Limb (tissue), 2 donors: ENCODE measurements at regions not wholly inside any gene's neighbourhood (a gene's known extent, or its start where the extent isn't known, plus 50 kb on each side); places are given as distances from the start of the nearest gene placed in this dataset.
"Not testable (repeated sequence)": the region's sequence is repeated elsewhere in the genome, so short reads cannot be mapped to it uniquely, and the experiment has no call there.

ENCODE experiments used
- DNase-seq, 2 donors: peaks; one replicate each; pipeline ENCODE4 v3.0.0-alpha.2; 2016; ENCODE audit errors: extremely low spot score in 2 of 2

GRCh38 chr21:16409352-16409751 is 679.6 kb downstream of the USP25 start:
- DNase-seq = no peak

- peak in 1 of 2 donors; percentile 37 for DNase-seq
Observed at GRCh38 chr21:16418226-16418625, 688.4 kb downstream of the USP25 start.

GRCh38 chr21:16418642-16419041 is 688.9 kb downstream of the USP25 start:
- DNase-seq = no peak

- DNase-seq = peak; percentile 80 to 94
Observed at GRCh38 chr21:16419188-16419921, 689.6 kb downstream of the USP25 start.

GRCh38 chr21:16420031-16420724 is 690.4 kb downstream of the USP25 start:
- DNase-seq = peak; percentile 61 to 75

- DNase-seq = no peak
Observed at GRCh38 chr21:16421007-16421406, 691.2 kb downstream of the USP25 start.

GRCh38 chr21:16421965-16422364 is 692.2 kb downstream of the USP25 start:
- no peak for DNase-seq

- DNase-seq = no peak
Observed at GRCh38 chr21:16422702-16423101, 692.9 kb downstream of the USP25 start.

- DNase-seq = no peak
Observed at GRCh38 chr21:16423921-16424320, 694.1 kb downstream of the USP25 start.

GRCh38 chr21:16424331-16424751 is 694.6 kb downstream of the USP25 start:
- DNase-seq = peak in 1 of 2 donors; percentile 16

GRCh38 chr21:16425376-16425775 is 695.6 kb downstream of the USP25 start:
- DNase-seq = no peak

- no peak for DNase-seq
Observed at GRCh38 chr21:16426936-16427335, 697.2 kb downstream of the USP25 start.

- no peak for DNase-seq
Observed at GRCh38 chr21:16427587-16428087, 697.9 kb downstream of the USP25 start.

GRCh38 chr21:16437586-16437985 is 707.8 kb downstream of the USP25 start:
- no peak for DNase-seq

GRCh38 chr21:16438761-16439160 is 709.0 kb downstream of the USP25 start:
- DNase-seq = no peak

GRCh38 chr21:16441789-16442188 is 712.0 kb downstream of the USP25 start:
- no peak for DNase-seq

GRCh38 chr21:16454399-16454798 is 724.6 kb downstream of the USP25 start:
- peak in 1 of 2 donors; percentile 26 for DNase-seq

- DNase-seq = no peak
Observed at GRCh38 chr21:16455526-16455925, 725.7 kb downstream of the USP25 start.

- peak; percentile 54 to 59 for DNase-seq
Observed at GRCh38 chr21:16455978-16456377, 726.2 kb downstream of the USP25 start.

- DNase-seq = no peak
Observed at GRCh38 chr21:16457498-16457897, 727.7 kb downstream of the USP25 start.

- DNase-seq = no peak
Observed at GRCh38 chr21:16460936-16461335, 731.2 kb downstream of the USP25 start.

- not testable (repeated sequence) for DNase-seq
Observed at GRCh38 chr21:16464211-16464889, 734.6 kb downstream of the USP25 start.
